GM23338 (cell line): ENCODE measurements at regions not wholly inside any gene's neighbourhood (a gene's known extent, or its start where the extent isn't known, plus 50 kb on each side); places are given as distances from the start of the nearest gene placed in this dataset.

Source experiments
- ATAC-seq: fragments of 200-7000 bp; cut with Tn5 transposase; 3 replicates; pipeline ENCODE4 v1.9.1; 2020
- DNase-seq: peaks from one replicate; pipeline ENCODE4 v3.0.0-alpha.2; 2015; ENCODE audit warnings: low spot score
- H2AFZ ChIP-seq: fragments of 200-600 bp; sonication (generic); 2 replicates; pipeline ENCODE4 v1.8.0; 2016; ENCODE audit warnings: antibody characterized with exemption, mild to moderate bottlenecking, moderate library complexity
- H3F3A ChIP-seq: fragments of 200-600 bp; sonication (generic); replicated peaks from 2 replicates; pipeline ENCODE4 v1.8.0; 2017; ENCODE audit warnings: antibody characterized with exemption, mixed run types, low read depth
- H3K27ac ChIP-seq: fragments of 200-600 bp; sonication (generic); 2 replicates; pipeline ENCODE4 v1.6.1; 2016; ENCODE audit warnings: low read depth
- H3K27me3 ChIP-seq: fragments of 200-600 bp; sonication (generic); 2 replicates; pipeline ENCODE4 v1.8.0; 2016; ENCODE audit warnings: mild to moderate bottlenecking, mixed run types, moderate library complexity; ENCODE audit not compliant: insufficient read depth
- H3K36me3 ChIP-seq: fragments of 200-600 bp; sonication (generic); 2 replicates; pipeline ENCODE4 v1.8.0; 2016; ENCODE audit warnings: mild to moderate bottlenecking; ENCODE audit not compliant: insufficient read depth
- H3K4me1 ChIP-seq: fragments of 200-600 bp; sonication (generic); 2 replicates; pipeline ENCODE4 v1.8.0; 2016; ENCODE audit warnings: mild to moderate bottlenecking, moderate library complexity; ENCODE audit not compliant: insufficient read depth
- H3K4me2 ChIP-seq: fragments of 200-600 bp; sonication (generic); 2 replicates; pipeline ENCODE4 v1.7.1; 2017; ENCODE audit warnings: mixed run types
- H3K4me3 ChIP-seq: fragments of 200-600 bp; sonication (generic); 2 replicates; pipeline ENCODE4 v1.6.1; 2016; ENCODE audit warnings: mixed run types
- H3K79me2 ChIP-seq: fragments of 200-600 bp; sonication (generic); replicated peaks from 2 replicates; pipeline ENCODE4 v1.8.0; 2017; ENCODE audit warnings: mild to moderate bottlenecking; ENCODE audit not compliant: insufficient read depth
- H3K9me2 ChIP-seq: fragments of 200-600 bp; sonication (generic); 2 replicates; pipeline ENCODE4 v1.8.0; 2017; ENCODE audit not compliant: insufficient read depth
- H4K20me1 ChIP-seq: fragments of 200-600 bp; sonication (generic); replicated peaks from 2 replicates; pipeline ENCODE4 v1.8.0; 2017; ENCODE audit warnings: mild to moderate bottlenecking; ENCODE audit not compliant: insufficient read depth
- H3K27ac Mint-ChIP-seq: 2 replicates; pipeline ENCODE4 v1.8.0; 2020; ENCODE audit warnings: inconsistent platforms, mild to moderate bottlenecking, moderate library complexity, mixed read lengths
- H3K27me3 Mint-ChIP-seq: 3 replicates; pipeline ENCODE4 v1.8.0; 2022; ENCODE audit warnings: low read depth, mild to moderate bottlenecking, moderate library complexity, mixed read lengths, inconsistent platforms; ENCODE audit not compliant: insufficient read depth, poor library complexity
- H3K36me3 Mint-ChIP-seq: 3 replicates; pipeline ENCODE4 v1.8.0; 2021; ENCODE audit warnings: low read depth, mild to moderate bottlenecking, inconsistent platforms, moderate library complexity, mixed read lengths
- H3K4me1 Mint-ChIP-seq: 3 replicates; pipeline ENCODE4 v1.8.0; 2020; ENCODE audit warnings: mild to moderate bottlenecking, inconsistent platforms, mixed read lengths
- H3K4me3 Mint-ChIP-seq: 3 replicates; pipeline ENCODE4 v1.8.0; 2021; ENCODE audit warnings: moderate library complexity, mild to moderate bottlenecking, inconsistent platforms, mixed read lengths
- H3K9me3 Mint-ChIP-seq: 3 replicates; pipeline ENCODE4 v1.8.0; 2020; ENCODE audit warnings: moderate library complexity, mild to moderate bottlenecking, inconsistent platforms, mixed read lengths
- CREB1 ChIP-seq: fragments of 250-450 bp; sonication (Bioruptor Pico); IDR thresholded peaks from 2 replicates; pipeline ENCODE4 v1.5.0; 2020; ENCODE audit warnings: low read depth, mild to moderate bottlenecking, moderate library complexity
- CTCF ChIP-seq, 2 experiments: fragments of 200-600 bp in 1 of 2; sonication (generic) in 1 of 2; conservative IDR thresholded peaks; 2 replicates each; pipeline versions ENCODE4 v1.5.1 to v1.6.1; 2016 to 2017; ENCODE audit warnings: antibody characterized with exemption in 2 of 2, low read depth in 2 of 2, mild to moderate bottlenecking in 2 of 2, moderate library complexity in 1 of 2
- ETS1 ChIP-seq: IDR thresholded peaks from 2 replicates; pipeline ENCODE4 v1.6.1; 2016; ENCODE audit warnings: antibody characterized with exemption
- EZH2 ChIP-seq: fragments of 200-600 bp; sonication (generic); IDR thresholded peaks from one replicate; pipeline ENCODE4 v1.8.0; 2017; ENCODE audit warnings: antibody characterized with exemption, mild to moderate bottlenecking, low read depth; ENCODE audit not compliant: unreplicated experiment
- EZH2phosphoT487 ChIP-seq: fragments of 200-600 bp; sonication (generic); IDR thresholded peaks from one replicate; pipeline ENCODE4 v1.8.1; 2018; ENCODE audit warnings: antibody characterized with exemption; ENCODE audit not compliant: unreplicated experiment
- JUNB ChIP-seq: IDR thresholded peaks from one replicate; pipeline ENCODE4 v1.6.1; 2016; ENCODE audit warnings: antibody characterized with exemption; ENCODE audit not compliant: unreplicated experiment
- NANOG ChIP-seq: IDR thresholded peaks from 2 replicates; pipeline ENCODE4 v1.6.1; 2016; ENCODE audit warnings: antibody characterized with exemption, borderline replicate concordance
- POLR2AphosphoS5 ChIP-seq: IDR thresholded peaks from 2 replicates; pipeline ENCODE4 v1.6.1; 2016; ENCODE audit warnings: antibody characterized with exemption, low read depth
- REST ChIP-seq: IDR thresholded peaks from one replicate; pipeline ENCODE4 v1.6.1; 2018; ENCODE audit warnings: antibody characterized with exemption; ENCODE audit not compliant: unreplicated experiment
- STAT1 ChIP-seq: IDR thresholded peaks from one replicate; pipeline ENCODE4 v1.6.1; 2016; ENCODE audit warnings: antibody characterized with exemption; ENCODE audit not compliant: unreplicated experiment
- ZNF114 ChIP-seq: fragments of 250-450 bp; sonication (Bioruptor Pico); IDR thresholded peaks from 2 replicates; pipeline ENCODE4 v1.5.0; 2020; ENCODE audit warnings: mild to moderate bottlenecking, moderate library complexity
- ZNF331 ChIP-seq: fragments of 250-450 bp; sonication (Bioruptor Pico); IDR thresholded peaks from 2 replicates; pipeline ENCODE4 v1.5.0; 2020; ENCODE audit warnings: low read depth, mild to moderate bottlenecking, moderate library complexity
- ZNF462 ChIP-seq: fragments of 250-450 bp; sonication (Bioruptor Pico); IDR thresholded peaks from 2 replicates; pipeline ENCODE4 v1.5.0; 2020; ENCODE audit warnings: mild to moderate bottlenecking, moderate library complexity

GRCh38 chr12:31790759-31791158, 61.9 kb upstream of the AMN1 start:
- peaks cover 5% of the 10 kb centered on the region for H3K27me3 Mint-ChIP-seq
- TF ChIP-seq REST (no peak), POLR2AphosphoS5 (no peak), ZNF114 (CRISPR knock-in tag) (no peak), CTCF (conservative IDR thresholded peaks at IDR 0.05; ENCODE audit: low read depth in 2 of 2) (no peak), EZH2phosphoT487 (no peak), CREB1 (CRISPR knock-in tag) (no peak), EZH2 (no peak), ETS1 (no peak), STAT1 (no peak), NANOG (no peak), ZNF462 (CRISPR knock-in tag) (no peak), JUNB (no peak), ZNF331 (CRISPR knock-in tag) (no peak)
- Histone ChIP-seq H3K27ac (no peak overlapping the region), H3K27me3 (no peaks in the 10 kb centered on the region), H3F3A (no peaks in the 10 kb centered on the region), H3K4me3 (no peak overlapping the region), H3K4me2 (no peak overlapping the region), H3K36me3 (no peaks in the 10 kb centered on the region), H3K9me2 (no peaks in the 10 kb centered on the region), H4K20me1 (no peaks in the 10 kb centered on the region), H3K4me1 (no peaks in the 10 kb centered on the region), H2AFZ (no peak overlapping the region), H3K79me2 (no peaks in the 10 kb centered on the region)
- no peak overlapping the region for H3K27ac Mint-ChIP-seq
- H3K4me3 Mint-ChIP-seq, result no peak overlapping the region
- H3K4me1 Mint-ChIP-seq, result 0 out of 3 replicates have a peak, but pooled peaks cover 4% of the 10 kb centered on the region
- no peak for ATAC-seq
- H3K9me3 Mint-ChIP-seq, result 0 out of 3 replicates have a peak, but pooled peaks cover 3% of the 10 kb centered on the region
- DNase-seq, result no peak
- no peaks in the 10 kb centered on the region for H3K36me3 Mint-ChIP-seq
